Parathyroid adenoma (tissue), 2 donors: ENCODE measurements at regions not wholly inside any gene's neighbourhood (a gene's known extent, or its start where the extent isn't known, plus 50 kb on each side); places are given as distances from the start of the nearest gene placed in this dataset.

Source experiments
- H2AFZ ChIP-seq: fragments of 300-600 bp; sonication (generic); one replicate; pipeline ENCODE4 v1.7.0; 2017; ENCODE audit warnings: antibody characterized with exemption, mild to moderate bottlenecking
- H3K27ac ChIP-seq: fragments of 300-600 bp; sonication (generic); one replicate; pipeline ENCODE4 v1.7.0; 2017
- H3K27me3 ChIP-seq: fragments of 300-600 bp; sonication (generic); one replicate; pipeline ENCODE4 v1.7.0; 2017; ENCODE audit warnings: low read length; ENCODE audit not compliant: control insufficient read depth, insufficient read depth
- H3K36me3 ChIP-seq: fragments of 300-600 bp; sonication (generic); one replicate; pipeline ENCODE4 v1.7.0; 2017; ENCODE audit warnings: low read length; ENCODE audit not compliant: control insufficient read depth, insufficient read depth
- H3K4me1 ChIP-seq: fragments of 300-600 bp; sonication (generic); one replicate; pipeline ENCODE4 v1.7.0; 2017; ENCODE audit warnings: control low read depth
- H3K4me2 ChIP-seq: fragments of 300-600 bp; sonication (generic); one replicate; pipeline ENCODE4 v1.7.0; 2017; ENCODE audit warnings: low read length
- H3K4me3 ChIP-seq: fragments of 300-600 bp; sonication (generic); one replicate; pipeline ENCODE4 v1.7.0; 2017; ENCODE audit warnings: low read depth, low read length
- H3K79me2 ChIP-seq: fragments of 300-600 bp; sonication (generic); one replicate; pipeline ENCODE4 v1.7.0; 2017; ENCODE audit warnings: control low read depth
- H3K9ac ChIP-seq: fragments of 300-600 bp; sonication (generic); one replicate; pipeline ENCODE4 v1.7.0; 2017; ENCODE audit warnings: mild to moderate bottlenecking
- H3K9me3 ChIP-seq: fragments of 300-600 bp; sonication (generic); one replicate; pipeline ENCODE4 v1.7.0; 2017; ENCODE audit warnings: low read length; ENCODE audit not compliant: control insufficient read depth
- CTCF ChIP-seq: fragments of 300-600 bp; sonication (generic); IDR thresholded peaks from one replicate; pipeline ENCODE4 v1.7.0; 2017; ENCODE audit warnings: antibody characterized with exemption, mild to moderate bottlenecking
- donor health status: primary hyperparathyroidism.

- Histone ChIP-seq H3K27me3 (no peaks in the 10 kb centered on the region), H3K9me3 (no peaks in the 10 kb centered on the region), H3K27ac (no peak overlapping the region), H3K79me2 (no peaks in the 10 kb centered on the region), H3K4me3 (no peak overlapping the region), H3K9ac (no peak overlapping the region), H3K4me2 (no peak overlapping the region), H2AFZ (no peak overlapping the region), H3K36me3 (no peaks in the 10 kb centered on the region), H3K4me1 (no peaks in the 10 kb centered on the region)
- no peak for TF ChIP-seq CTCF
Observed at GRCh38 chr6:74937936-74938335, 267.9 kb downstream of the COL12A1 start.

- no peak for TF ChIP-seq CTCF
Observed at GRCh38 chr6:74936886-74937285, 269.0 kb downstream of the COL12A1 start.

GRCh38 chr6:74932232-74932888, 273.5 kb downstream of the COL12A1 start:
- Histone ChIP-seq H3K27ac (no peak overlapping the region), H3K4me3 (no peak overlapping the region)

More at GRCh38 chr6:74936886-74937285, 269.0 kb downstream of the COL12A1 start:
- Histone ChIP-seq H2AFZ (no peak overlapping the region), H3K4me1 (no peaks in the 10 kb centered on the region), H3K9ac (no peak overlapping the region), H3K9me3 (no peaks in the 10 kb centered on the region), H3K27ac (no peak overlapping the region), H3K4me2 (no peak overlapping the region), H3K79me2 (no peaks in the 10 kb centered on the region), H3K36me3 (no peaks in the 10 kb centered on the region), H3K4me3 (no peak overlapping the region), H3K27me3 (no peaks in the 10 kb centered on the region)

GRCh38 chr6:74931558-74931957, 274.3 kb downstream of the COL12A1 start:
- Histone ChIP-seq H3K27ac (no peak overlapping the region), H3K4me3 (no peak overlapping the region), H3K79me2 (no peaks in the 10 kb centered on the region), H3K4me2 (no peak overlapping the region), H3K9me3 (no peaks in the 10 kb centered on the region), H3K9ac (no peak overlapping the region), H3K4me1 (no peaks in the 10 kb centered on the region), H3K27me3 (no peaks in the 10 kb centered on the region), H3K36me3 (no peaks in the 10 kb centered on the region), H2AFZ (no peak overlapping the region)
- TF ChIP-seq CTCF: no peak

More at GRCh38 chr6:74932232-74932888, 273.5 kb downstream of the COL12A1 start:
- no peak overlapping the region for H3K4me2 ChIP-seq
- no peaks in the 10 kb centered on the region for H3K79me2 ChIP-seq
- no peaks in the 10 kb centered on the region for H3K4me1 ChIP-seq
- no peak for TF ChIP-seq CTCF
- no peaks in the 10 kb centered on the region for H3K9me3 ChIP-seq
- no peaks in the 10 kb centered on the region for H3K36me3 ChIP-seq
- H3K9ac ChIP-seq: no peak overlapping the region
- H2AFZ ChIP-seq: no peak overlapping the region
- H3K27me3 ChIP-seq: no peaks in the 10 kb centered on the region

GRCh38 chr6:74928203-74928602, 277.6 kb downstream of the COL12A1 start:
- no peak overlapping the region for H3K9ac ChIP-seq
- no peaks in the 10 kb centered on the region for H3K79me2 ChIP-seq
- H3K27me3 ChIP-seq: no peaks in the 10 kb centered on the region
- no peak overlapping the region for H3K27ac ChIP-seq
- no peak for TF ChIP-seq CTCF
- no peak overlapping the region for H2AFZ ChIP-seq
- no peaks in the 10 kb centered on the region for H3K4me1 ChIP-seq
- no peaks in the 10 kb centered on the region for H3K9me3 ChIP-seq
- no peak overlapping the region for H3K4me3 ChIP-seq
- H3K36me3 ChIP-seq: no peaks in the 10 kb centered on the region
- H3K4me2 ChIP-seq: no peak overlapping the region
